GM19438 (cell line): ENCODE measurements at regions not wholly inside any gene's neighbourhood (a gene's known extent, or its start where the extent isn't known, plus 50 kb on each side); places are given as distances from the start of the nearest gene placed in this dataset.

Experiments used
- ATAC-seq: cut with Tn5 transposase; IDR thresholded peaks from one replicate; pipeline ENCODE4 v1.9.1; 2021; ENCODE audit warnings: low read depth; ENCODE audit not compliant: unreplicated experiment

DNA sequence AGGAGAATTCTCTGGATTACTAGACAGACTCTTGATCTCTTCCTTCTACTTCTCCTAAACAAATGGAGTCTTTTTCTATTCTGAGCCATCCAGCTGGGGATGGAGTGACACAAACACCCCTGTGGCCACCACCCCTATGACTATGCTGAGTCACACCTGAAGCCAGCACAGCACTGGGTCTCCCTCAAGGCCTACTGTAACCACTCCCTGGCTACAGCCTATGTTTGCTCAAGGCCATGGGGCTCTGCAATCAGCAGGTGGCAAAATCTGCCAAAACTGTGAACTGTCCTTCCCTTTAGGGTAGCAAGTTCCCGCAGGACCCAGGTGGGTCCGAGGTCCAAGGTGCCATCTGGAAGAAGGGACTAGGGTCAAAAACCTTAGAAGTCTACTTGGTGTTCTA, 132.3 kb downstream of the TINAG start:
- no peak for ATAC-seq

DNA sequence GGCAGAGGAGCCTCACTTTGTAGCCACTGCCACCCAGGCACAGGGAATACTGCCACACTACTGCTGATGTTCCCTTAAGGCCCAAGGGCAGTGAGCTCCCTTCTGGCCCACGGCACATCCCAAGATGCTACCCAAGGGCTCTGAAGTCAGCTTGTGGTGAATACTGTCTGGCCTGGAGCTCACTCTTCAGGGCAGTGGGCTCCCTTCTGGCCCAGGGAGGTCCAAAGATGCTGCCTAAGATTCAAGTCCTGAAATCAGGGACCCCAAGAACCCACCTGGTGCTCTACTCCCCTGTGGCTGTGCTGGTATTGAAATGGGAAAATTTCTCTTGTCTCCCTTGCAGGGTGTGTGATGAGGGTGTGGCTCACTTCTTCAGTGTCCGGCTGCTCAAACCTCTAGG, 132.8 kb downstream of the TINAG start:
- no peak for ATAC-seq

DNA sequence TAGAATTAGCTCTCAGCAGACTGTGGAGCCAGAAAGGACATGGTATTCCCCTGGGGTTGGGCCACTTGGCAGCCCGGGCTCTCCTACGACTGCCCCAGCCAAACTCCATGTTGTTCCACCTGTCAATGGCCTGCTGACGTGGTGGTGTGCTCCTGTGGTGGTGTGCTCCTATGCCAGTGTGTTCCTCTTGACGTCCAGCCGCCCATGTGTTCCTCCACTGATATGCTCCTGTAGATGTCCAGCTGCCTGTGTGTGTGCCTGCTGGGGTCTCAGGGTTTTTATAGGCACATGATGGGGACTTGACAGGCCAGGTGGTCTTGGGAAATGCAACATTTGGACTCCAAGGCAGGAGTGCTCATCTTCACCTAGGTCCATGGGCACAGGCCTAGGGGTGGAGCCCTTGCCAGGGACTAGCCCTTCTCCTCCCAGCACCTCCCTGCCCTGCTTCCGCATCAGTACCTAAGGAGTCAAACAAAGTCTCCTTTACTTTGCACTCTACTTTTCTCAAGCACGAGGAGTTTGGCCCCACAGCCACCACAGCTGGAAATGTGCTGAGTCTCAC, 133.5 kb downstream of the TINAG start:
- no peak for ATAC-seq

DNA sequence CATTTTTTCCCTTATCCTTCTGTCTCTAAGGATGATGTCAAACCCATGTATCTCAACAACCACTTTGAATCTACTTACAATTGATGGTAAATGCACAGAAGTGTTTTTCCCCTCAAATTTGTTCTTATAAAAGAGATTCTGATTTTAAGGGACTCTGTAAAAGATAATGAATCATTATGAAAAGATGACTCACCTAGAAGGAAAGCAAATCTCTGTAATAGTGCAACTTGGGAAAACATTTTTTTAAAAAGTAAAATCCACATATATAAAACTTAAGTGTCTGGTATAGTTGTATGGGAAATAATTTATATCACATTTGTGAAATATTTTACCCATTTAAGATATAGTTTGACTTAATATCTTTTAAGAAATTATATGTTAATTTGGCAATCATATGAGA, 137.0 kb downstream of the TINAG start:
- ATAC-seq, result no peak

DNA sequence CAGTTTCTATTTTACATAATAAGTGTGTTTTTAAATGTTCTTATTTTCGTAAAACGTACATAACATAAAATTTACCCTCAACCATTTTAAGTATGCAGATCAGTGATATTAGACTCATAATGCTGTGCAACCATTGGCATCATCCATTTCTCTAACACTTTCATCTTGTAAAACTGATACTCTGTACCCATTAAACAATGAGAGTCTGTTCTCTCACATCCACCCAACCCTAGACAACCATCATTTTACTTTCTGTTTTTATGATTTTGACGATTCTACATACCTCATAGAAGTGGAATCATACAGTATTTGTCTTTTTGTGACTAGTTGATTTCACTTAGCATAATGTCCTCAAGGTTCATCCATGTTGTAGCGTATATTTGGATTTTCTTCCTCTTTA, 140.4 kb downstream of the TINAG start:
- no peak for ATAC-seq

DNA sequence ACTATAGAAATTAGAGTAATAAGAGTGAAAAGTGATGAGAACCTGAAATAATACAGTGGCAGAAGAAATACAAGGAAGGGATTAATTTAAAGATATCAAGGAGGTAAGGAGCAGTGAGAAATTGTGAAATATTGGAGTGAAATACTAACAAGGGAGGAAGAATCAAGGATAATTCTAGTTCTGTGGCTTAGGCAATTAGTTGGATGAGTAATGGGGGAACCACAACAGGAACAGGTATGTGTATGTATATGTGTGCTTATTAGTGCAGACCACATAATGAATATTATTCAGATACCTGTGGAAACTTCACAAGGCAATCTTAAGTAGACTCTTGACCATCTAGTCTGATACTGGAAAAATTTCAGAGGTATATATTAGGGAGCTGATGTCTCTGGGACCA, 143.3 kb downstream of the TINAG start:
- ATAC-seq, result no peak

DNA sequence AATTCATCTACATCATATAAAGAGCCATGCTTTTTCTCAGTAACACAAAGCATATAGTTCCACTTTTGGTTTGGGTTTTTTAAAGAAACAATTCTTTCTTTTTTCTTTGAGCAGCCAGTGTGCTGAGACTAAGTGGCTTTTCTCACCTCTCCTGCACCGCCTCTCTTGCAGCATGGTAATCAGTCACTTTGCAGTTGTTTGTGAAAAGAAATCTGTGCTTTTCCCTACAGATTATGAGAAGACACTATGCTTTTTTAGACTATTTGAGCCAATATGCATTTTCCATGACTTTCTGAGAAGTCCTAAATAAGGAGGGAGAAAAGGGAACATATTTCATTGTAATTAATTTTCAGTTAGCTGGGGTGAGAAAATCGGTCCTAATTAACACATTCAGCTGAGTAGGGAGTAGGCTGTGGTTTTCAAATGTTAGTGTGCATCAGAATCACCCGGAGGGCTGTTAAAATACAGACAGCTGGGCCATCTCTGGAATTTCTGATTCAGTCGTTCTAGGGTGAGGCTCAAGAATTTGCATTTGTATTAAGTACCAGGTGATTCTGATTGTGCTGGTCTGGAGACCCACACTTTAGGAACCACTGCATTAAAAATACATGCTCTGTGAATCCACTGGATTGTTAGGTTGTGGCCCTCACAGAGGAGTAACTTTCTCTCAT, 155.2 kb downstream of the TINAG start:
- ATAC-seq, result no peak

DNA sequence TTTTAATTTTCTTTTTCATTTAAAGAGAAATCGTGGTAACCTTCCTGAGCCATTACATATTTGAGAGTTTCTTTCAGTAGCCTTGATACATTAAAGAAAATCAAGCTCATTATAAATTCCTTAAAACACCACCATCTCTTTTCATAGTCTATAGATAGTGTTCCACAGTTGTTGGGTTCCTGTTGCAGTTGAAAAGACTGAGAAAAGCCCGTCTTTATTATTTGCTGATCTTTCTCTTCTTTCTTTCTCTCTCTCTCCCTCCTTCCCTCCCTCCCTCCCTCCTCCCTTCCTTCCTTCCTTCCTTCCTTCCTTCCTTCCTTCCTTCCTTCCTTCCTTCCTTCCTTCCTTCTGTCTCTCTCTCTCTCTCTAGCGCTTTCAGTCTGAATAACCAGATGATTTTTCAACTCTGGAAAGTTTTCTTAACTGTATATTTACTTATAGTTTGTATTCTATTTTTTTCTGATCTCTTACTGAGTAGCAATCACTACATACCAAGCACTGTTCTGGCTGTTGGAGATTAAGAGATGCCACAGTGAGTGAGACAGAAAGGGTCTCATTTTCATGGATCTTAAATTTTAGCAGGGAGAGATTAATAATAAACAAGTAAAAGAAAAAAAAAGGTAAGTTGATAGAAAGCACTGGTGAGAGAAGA, 157.5 kb downstream of the TINAG start:
- no peak for ATAC-seq

DNA sequence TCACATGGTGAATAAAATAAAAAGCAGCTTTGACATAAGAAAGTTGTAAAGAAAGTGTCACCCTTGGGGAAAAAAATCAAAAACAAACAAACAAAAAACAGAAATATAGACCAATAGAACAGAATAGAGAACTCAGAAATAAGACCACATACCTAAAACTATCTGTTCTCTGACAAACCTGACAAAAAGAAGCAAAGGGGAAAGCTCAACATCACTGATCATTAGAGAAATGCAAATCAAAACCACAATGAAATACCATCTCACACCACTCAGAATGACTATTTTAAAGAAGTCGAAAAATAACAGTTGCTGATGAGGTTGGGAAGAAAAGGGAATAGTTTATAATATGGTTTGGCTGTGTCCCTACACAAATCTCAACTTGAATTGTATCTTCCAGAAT, 159.1 kb downstream of the TINAG start:
- no peak for ATAC-seq

DNA sequence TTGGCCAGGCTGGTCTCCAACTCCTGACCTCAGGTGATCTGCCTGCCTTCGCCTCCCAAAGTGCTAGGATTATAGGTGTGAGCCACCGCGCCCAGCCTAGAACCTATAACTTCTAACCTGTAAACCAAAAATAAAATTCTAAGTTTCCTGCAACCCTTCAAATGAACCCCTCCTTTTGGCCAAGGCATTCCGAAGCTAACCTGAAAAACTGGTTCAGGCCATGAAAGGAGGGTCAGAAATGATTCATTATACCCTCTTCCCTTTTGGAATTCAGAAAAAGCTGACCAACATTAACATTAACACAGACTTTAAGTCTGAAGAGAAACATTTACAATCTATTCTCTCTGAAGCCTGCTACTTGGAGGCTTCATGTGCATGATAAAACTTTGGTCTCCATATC, 165.1 kb downstream of the TINAG start:
- no peak for ATAC-seq

DNA sequence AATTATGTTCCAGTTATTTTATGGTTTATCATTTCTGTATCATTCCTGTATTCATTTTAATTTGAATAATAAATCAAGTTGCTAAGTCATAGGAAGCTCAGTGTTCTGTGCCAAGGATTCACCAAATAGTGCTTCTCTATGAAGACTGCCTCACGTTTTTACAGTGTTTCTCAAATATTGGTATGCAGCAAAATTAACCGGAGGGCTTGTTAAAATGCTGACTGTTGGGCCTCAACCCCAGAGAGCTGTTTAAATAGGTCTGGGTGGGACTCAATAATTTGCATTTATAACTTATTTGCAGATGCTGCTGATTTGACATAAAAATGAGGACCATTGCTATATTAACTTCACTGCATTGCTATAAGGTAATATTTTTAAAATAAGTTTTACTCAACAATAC, 166.7 kb downstream of the TINAG start:
- ATAC-seq, result no peak

DNA sequence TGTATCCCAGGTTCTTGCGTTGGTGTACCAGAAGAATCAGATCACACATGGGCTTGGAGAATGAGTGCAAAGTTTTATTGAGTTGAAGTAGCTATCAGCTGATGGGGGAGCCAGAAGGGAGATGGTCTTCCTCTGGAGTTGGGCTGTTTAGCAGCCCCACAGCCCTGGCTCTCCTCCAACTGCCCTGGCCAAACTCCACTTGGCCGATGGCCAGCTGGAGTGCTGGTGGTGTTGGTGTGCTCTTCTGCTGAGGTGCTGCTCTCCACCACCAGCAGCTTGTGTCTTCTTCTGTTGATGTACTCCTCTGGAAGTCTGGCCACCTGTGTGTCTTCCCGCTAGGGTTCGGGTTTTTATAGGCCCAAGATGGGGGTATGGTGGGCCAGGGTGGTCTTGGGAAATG, 172.8 kb downstream of the TINAG start:
- ATAC-seq, result no peak

DNA sequence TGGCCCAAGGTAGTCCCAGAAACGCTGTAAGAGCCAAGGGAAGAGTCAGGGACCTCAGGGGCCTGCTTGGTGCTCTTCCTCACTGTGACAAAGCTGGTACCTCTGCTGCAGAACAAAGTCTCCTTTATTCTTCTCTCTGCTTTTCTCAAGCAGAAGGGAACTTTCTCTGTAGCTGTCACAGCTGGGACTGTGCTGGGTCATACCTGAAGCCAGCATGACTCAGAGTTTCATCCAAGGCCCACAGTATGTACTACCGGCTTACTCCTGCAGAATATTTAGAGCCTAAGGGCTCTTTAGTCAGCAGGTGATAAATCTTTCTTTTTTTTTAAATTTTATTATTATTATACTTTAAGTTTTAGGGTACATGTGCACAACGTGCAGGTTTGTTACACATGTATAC, 183.2 kb downstream of the TINAG start:
- no peak for ATAC-seq

DNA sequence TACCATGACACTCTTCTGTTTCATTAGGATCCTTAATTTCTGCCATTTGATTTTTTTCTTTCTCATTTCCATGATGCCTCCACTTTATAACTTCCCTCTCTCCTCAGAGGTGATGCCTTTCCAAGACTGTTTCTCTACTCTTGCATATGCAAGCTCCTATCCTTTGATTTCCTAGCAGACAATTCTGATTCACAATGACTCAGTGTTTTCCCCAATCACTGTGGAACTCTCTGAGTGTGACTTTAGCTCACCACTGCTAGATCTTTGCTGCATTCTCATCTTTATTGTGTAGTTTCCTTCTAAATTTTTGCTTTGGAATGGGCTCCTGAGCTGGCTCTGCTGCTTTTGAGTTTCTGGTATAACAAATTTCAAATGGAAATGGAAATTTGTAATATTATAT, 184.9 kb downstream of the TINAG start:
- no peak for ATAC-seq

DNA sequence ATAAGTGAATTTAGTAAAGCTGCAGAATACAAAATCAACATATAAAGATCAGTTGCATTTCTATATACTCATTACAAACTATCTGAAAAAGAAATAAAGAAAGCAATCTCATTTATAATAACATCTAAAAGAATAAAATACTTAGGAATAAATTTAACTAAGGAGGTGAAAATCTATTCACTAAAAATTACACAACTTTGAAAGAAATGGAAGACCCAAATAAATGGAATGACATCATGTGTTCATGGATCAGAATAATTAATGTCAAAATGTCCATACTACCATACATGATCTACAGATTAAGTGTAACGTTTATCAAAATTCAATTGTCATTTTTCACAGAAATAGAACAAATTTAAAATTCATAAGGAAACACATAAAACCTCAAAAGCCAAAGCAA, 194.9 kb downstream of the TINAG start:
- no peak for ATAC-seq

DNA sequence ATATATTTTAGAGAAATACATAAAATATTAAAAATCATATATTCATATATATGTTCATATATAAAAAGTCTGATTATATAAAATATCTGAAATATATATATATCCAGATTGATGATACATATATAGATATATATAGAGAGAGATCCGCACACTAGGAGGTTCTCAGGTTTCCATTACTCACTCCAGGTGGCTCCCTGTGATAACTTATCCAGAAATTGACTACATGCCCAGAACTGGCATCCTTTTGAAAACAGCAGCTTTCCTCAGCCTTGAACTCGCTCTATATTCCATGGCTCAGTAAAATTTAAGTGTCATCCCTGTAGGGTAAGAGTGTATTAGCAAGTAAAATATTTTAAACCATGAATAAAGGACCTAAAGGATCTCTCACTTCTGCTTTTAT, 206.8 kb downstream of the TINAG start:
- ATAC-seq, result no peak

DNA sequence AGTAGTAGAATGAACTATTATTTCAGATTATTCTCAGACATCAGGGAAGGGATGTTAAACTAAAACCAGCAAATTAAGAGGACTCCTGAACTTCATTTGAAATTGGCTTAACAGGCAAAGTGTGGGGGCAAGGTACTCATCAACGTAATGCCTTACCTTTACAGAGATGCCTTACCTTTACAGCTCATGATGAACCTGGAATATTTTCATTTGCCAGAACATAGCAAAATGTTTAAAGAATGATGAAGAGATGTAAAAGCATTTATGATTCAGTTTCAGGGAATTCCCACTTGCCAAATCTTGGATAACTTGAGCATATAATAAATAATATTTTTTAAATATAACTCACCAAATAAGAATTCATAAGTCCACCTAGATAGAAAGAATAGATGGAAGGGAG, 207.5 kb downstream of the TINAG start:
- ATAC-seq, result no peak

DNA sequence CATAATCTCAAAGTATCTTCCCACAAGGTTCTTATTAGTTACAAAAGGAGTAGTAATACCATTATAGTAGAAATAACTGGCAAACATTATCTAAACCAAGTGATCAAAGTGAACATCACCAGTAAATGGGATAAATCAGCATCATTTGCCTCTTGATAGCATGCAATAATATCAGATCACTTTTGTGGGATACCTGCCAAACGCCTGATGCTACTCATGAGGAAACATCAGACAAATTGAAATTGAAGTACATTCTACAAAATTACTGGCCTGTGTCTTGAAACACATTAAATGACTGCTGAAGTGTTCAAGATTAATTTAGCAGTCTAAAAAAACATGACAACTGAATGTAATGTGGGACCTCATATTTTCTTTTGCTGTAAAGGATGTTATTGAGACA, 208.1 kb downstream of the TINAG start:
- no peak for ATAC-seq

DNA sequence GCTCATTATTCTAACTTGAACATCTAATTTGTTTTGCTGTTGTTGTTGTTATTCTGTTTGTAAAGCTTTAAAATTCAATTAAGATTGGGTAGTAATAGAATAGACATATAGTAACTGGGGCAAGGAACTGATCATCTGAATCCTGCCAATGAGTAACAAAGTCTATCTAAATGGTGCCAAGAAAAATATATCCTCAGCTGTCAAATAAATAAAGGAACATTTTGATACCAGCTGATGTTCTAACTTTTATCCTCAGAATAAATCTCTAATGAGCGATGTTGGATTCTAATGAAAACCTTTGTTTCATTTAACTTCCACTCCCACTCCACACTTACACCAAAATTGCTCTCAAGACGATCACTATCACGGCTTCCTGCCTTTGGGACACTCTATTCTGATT, 210.9 kb downstream of the TINAG start:
- no peak for ATAC-seq

DNA sequence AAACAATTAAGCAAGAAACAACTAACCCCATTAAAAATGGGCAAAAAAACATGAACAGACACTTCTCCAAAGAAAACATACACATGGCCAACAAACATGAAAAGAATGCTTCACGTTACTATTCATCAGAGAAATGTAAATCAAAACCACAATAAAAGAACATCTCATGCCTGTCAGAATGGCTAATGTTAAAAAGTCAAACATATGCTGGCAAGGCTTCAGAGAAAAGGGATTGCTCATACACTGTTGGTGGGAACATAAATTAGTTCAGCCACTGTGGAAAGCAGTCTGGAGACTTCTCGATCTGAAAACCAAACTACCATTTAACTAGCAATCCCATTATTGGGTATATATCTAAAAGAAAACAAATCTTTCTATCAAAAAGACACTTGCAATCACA, 217.5 kb downstream of the TINAG start:
- no peak for ATAC-seq

DNA sequence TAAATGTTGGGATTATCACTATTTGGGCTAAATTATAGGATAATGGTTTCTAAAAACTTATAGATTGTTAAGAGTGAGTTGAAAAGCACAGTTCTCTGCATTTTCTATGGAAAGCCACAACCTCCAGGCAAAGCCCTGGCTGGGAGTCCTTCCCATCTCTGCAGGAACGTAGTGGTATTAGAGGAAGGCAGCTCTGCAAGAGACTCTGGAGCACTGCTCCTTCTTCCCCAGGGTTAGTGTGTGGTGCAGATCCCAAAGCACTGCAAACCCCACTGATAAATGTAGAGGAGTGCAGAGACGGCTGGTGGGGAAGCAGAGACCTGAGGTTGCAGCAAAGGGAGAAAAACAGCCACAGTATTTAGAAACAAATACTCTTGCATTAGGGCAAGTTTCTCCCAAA, 225.3 kb downstream of the TINAG start:
- no peak for ATAC-seq

DNA sequence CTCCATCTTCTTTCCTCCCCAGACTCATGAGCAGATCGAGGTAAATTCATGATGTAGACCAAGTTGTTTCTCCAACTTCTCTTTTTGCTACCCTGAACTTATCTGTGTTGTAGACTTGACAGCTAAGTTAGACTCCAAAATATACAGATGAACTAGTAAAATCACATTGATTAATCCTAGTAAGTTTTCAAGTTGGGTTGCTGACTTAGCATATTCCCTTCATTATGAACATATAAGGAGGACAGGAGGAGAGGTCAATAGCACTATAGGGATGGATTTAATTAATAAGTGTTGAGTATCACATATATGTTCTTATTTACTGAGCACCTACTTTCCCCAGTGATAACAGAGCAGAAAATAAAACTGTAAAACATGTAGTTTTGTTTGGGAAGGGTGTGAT, 227.3 kb downstream of the TINAG start:
- ATAC-seq, result no peak
